GM23248 (cell line): ENCODE measurements at regions not wholly inside any gene's neighbourhood (a gene's known extent, or its start where the extent isn't known, plus 50 kb on each side); places are given as distances from the start of the nearest gene placed in this dataset.

Experiments used
- DNase-seq: peaks from one replicate; pipeline ENCODE4 v3.0.0-alpha.2; 2015
- H2AFZ ChIP-seq: fragments of 200-600 bp; sonication (generic); 2 replicates; pipeline ENCODE4 v1.6.1; 2016; ENCODE audit warnings: antibody characterized with exemption
- H3F3A ChIP-seq: fragments of 200-600 bp; sonication (generic); 2 replicates; pipeline ENCODE4 v1.6.1; 2016; ENCODE audit warnings: mild to moderate bottlenecking, antibody characterized with exemption, mixed run types; ENCODE audit not compliant: insufficient read depth
- H3K27ac ChIP-seq: fragments of 200-600 bp; sonication (generic); 2 replicates; pipeline ENCODE4 v1.5.1; 2016; ENCODE audit warnings: mild to moderate bottlenecking
- H3K27me3 ChIP-seq: fragments of 200-600 bp; sonication (generic); replicated peaks from 2 replicates; pipeline ENCODE4 v1.6.1; 2016; ENCODE audit warnings: mild to moderate bottlenecking; ENCODE audit not compliant: insufficient read depth
- H3K36me3 ChIP-seq: fragments of 200-600 bp; sonication (generic); 2 replicates; pipeline ENCODE4 v1.6.1; 2016; ENCODE audit warnings: low read depth, mild to moderate bottlenecking
- H3K4me1 ChIP-seq: fragments of 200-600 bp; sonication (generic); 2 replicates; pipeline ENCODE4 v1.6.1; 2016; ENCODE audit warnings: mild to moderate bottlenecking; ENCODE audit not compliant: insufficient read depth
- H3K4me2 ChIP-seq: fragments of 200-600 bp; sonication (generic); one replicate; pipeline ENCODE4 v1.6.1; 2016; ENCODE audit warnings: mild to moderate bottlenecking; ENCODE audit not compliant: unreplicated experiment
- H3K4me3 ChIP-seq: fragments of 200-600 bp; sonication (generic); 2 replicates; pipeline ENCODE4 v1.5.1; 2016; ENCODE audit warnings: mild to moderate bottlenecking
- H3K79me2 ChIP-seq: fragments of 200-600 bp; sonication (generic); 2 replicates; pipeline ENCODE4 v1.6.1; 2016; ENCODE audit warnings: mild to moderate bottlenecking; ENCODE audit not compliant: insufficient read depth
- H3K9ac ChIP-seq: fragments of 200-600 bp; sonication (generic); 2 replicates; pipeline ENCODE4 v1.6.1; 2016; ENCODE audit warnings: mild to moderate bottlenecking
- H3K9me2 ChIP-seq: fragments of 200-600 bp; sonication (generic); 2 replicates; pipeline ENCODE4 v1.6.1; 2016; ENCODE audit warnings: mixed run types, mild to moderate bottlenecking, moderate library complexity; ENCODE audit not compliant: insufficient read depth
- H3K9me3 ChIP-seq: fragments of 200-600 bp; sonication (generic); one replicate; pipeline ENCODE4 v1.6.1; 2017; ENCODE audit warnings: low read depth
- H4K20me1 ChIP-seq: fragments of 200-600 bp; sonication (generic); 2 replicates; pipeline ENCODE4 v1.6.0; 2016; ENCODE audit not compliant: insufficient read depth
- EZH2 ChIP-seq: fragments of 200-600 bp; sonication (generic); IDR thresholded peaks from 2 replicates; pipeline ENCODE4 v1.6.1; 2018; ENCODE audit warnings: antibody characterized with exemption, mild to moderate bottlenecking; ENCODE audit not compliant: insufficient read depth, poor library complexity, severe bottlenecking
- EZH2phosphoT487 ChIP-seq: fragments of 200-600 bp; sonication (generic); IDR thresholded peaks from 2 replicates; pipeline ENCODE4 v1.6.1; 2018; ENCODE audit warnings: antibody characterized with exemption, moderate library complexity, mild to moderate bottlenecking, low read depth; ENCODE audit not compliant: insufficient read depth
- WGBS, 2 experiments: methylation state at CpG; one replicate each; pipeline ENCODE4 v1.1.6; 2015 to 2017; ENCODE audit warnings: low lambda C conversion rate in 2 of 2, low coverage in 1 of 2; ENCODE audit errors: missing lambda C conversion rate in 2 of 2; 5-methylcytosine and 5-hydroxymethylcytosine counted together
- in situ Hi-C: fragments of 300-500 bp; cut with MboI; formaldehyde crosslinking; loops from 2 replicates; pipeline ENCODE4 v1.15.0; 2020

- DNase-seq: no peak
- Histone ChIP-seq H3K4me3 (no peak overlapping the region), H3K4me2 (no peak overlapping the region), H4K20me1 (no peaks in the 10 kb centered on the region), H3K79me2 (no peaks in the 10 kb centered on the region), H3K27ac (no peak overlapping the region), H3K9ac (no peak overlapping the region), H2AFZ (no peak overlapping the region), H3K36me3 (no peaks in the 10 kb centered on the region), H3F3A (no peaks in the 10 kb centered on the region), H3K4me1 (no peaks in the 10 kb centered on the region), H3K9me2 (no peaks in the 10 kb centered on the region), H3K27me3 (no peaks in the 10 kb centered on the region), H3K9me3 (no peaks in the 10 kb centered on the region)
- WGBS, 2 experiments: 87 to 90% methylated on average over 1 of the region's 1 CpG
- TF ChIP-seq EZH2phosphoT487 (no peak), EZH2 (no peak)
- in situ Hi-C loops: no loop called here
Observed at GRCh38 chr12:74896186-74896585, 313.5 kb downstream of the KCNC2 start.

- Histone ChIP-seq H3K27me3 (no peaks in the 10 kb centered on the region), H3K4me3 (no peak overlapping the region), H3K27ac (no peak overlapping the region), H3K36me3 (no peaks in the 10 kb centered on the region), H2AFZ (no peak overlapping the region), H4K20me1 (no peaks in the 10 kb centered on the region), H3F3A (no peaks in the 10 kb centered on the region), H3K79me2 (no peaks in the 10 kb centered on the region), H3K9me2 (no peaks in the 10 kb centered on the region), H3K4me2 (no peak overlapping the region), H3K9me3 (no peaks in the 10 kb centered on the region), H3K4me1 (no peaks in the 10 kb centered on the region), H3K9ac (no peak overlapping the region)
- TF ChIP-seq EZH2phosphoT487 (no peak), EZH2 (no peak)
- DNase-seq: no peak
- 60 to 69% methylated on average over 5 of the region's 5 CpGs for WGBS, 2 experiments
- in situ Hi-C loops: no loop called here
Observed at GRCh38 chr12:74897425-74898211, 312.0 kb downstream of the KCNC2 start.

GRCh38 chr12:74899031-74899829, 310.4 kb downstream of the KCNC2 start:
- H3K9me3 ChIP-seq: no peaks in the 10 kb centered on the region
- H3K27me3 ChIP-seq: no peaks in the 10 kb centered on the region
- H3F3A ChIP-seq: no peaks in the 10 kb centered on the region
- no peak overlapping the region for H3K4me3 ChIP-seq
- WGBS, 2 experiments: 57 to 61% methylated on average over 4 of the region's 4 CpGs
- in situ Hi-C loops: no loop called here
- H3K9ac ChIP-seq: no peak overlapping the region
- H3K4me1 ChIP-seq: no peaks in the 10 kb centered on the region
- TF ChIP-seq EZH2: no peak
- TF ChIP-seq EZH2phosphoT487: no peak
- peak; percentile 2 for DNase-seq
- no peaks in the 10 kb centered on the region for H3K9me2 ChIP-seq
- no peaks in the 10 kb centered on the region for H3K36me3 ChIP-seq
- no peak overlapping the region for H2AFZ ChIP-seq
- H3K27ac ChIP-seq: no peak overlapping the region
- no peak overlapping the region for H3K4me2 ChIP-seq
- no peaks in the 10 kb centered on the region for H4K20me1 ChIP-seq
- H3K79me2 ChIP-seq: no peaks in the 10 kb centered on the region

- Histone ChIP-seq H3K9ac (no peak overlapping the region), H3K27me3 (no peaks in the 10 kb centered on the region), H2AFZ (no peak overlapping the region), H3K4me3 (no peak overlapping the region), H3K4me1 (no peaks in the 10 kb centered on the region), H3K9me3 (no peaks in the 10 kb centered on the region), H3K9me2 (no peaks in the 10 kb centered on the region), H3K79me2 (no peaks in the 10 kb centered on the region), H3K27ac (no peak overlapping the region), H3K4me2 (no peak overlapping the region), H4K20me1 (no peaks in the 10 kb centered on the region), H3F3A (no peaks in the 10 kb centered on the region), H3K36me3 (no peaks in the 10 kb centered on the region)
- TF ChIP-seq EZH2phosphoT487: no peak
- TF ChIP-seq EZH2: no peak
- DNase-seq: no peak
- 64 to 73% methylated on average over 4 of the region's 4 CpGs for WGBS, 2 experiments
- in situ Hi-C loops: no loop called here
Observed at GRCh38 chr12:74900232-74900631, 309.4 kb downstream of the KCNC2 start.
